OCI-LY7 (cell line): ENCODE measurements at regions not wholly inside any gene's neighbourhood (a gene's known extent, or its start where the extent isn't known, plus 50 kb on each side); places are given as distances from the start of the nearest gene placed in this dataset.

ENCODE experiments used
- BruUV-seq: library from RNA; stranded (reverse); fragments of 400-500 nt; replicated peaks from 2 replicates; lab custom pipeline; 2021; lab: Mats Ljungman, UMichigan
- CTCF ChIA-PET: fragments of 300-600 bp; sonication (Branson Sonifier 250); formaldehyde crosslinking; loops from one replicate; lab custom pipeline; 2022; ENCODE audit warnings: antibody characterized with exemption; ENCODE audit not compliant: unreplicated experiment; lab: Charles Lee
- POLR2A ChIA-PET: fragments of 300-600 bp; sonication (Branson Sonifier 250); formaldehyde crosslinking; loops from one replicate; lab custom pipeline; 2022; ENCODE audit warnings: antibody characterized with exemption; lab: Charles Lee
- DNase-seq: peaks from one replicate; pipeline ENCODE4 v3.0.0-alpha.2; 2015; ENCODE audit warnings: low spot score
- H2AFZ ChIP-seq: fragments of 200-600 bp; sonication (generic), shearing (Covaris generic); 2 replicates; pipeline ENCODE4 v1.6.1; 2014; ENCODE audit warnings: mild to moderate bottlenecking, antibody characterized with exemption, low read length, moderate library complexity
- H3K27ac ChIP-seq: fragments of 200-600 bp; sonication (generic); 2 replicates; pipeline ENCODE4 v1.5.1; 2014; ENCODE audit warnings: mixed run types, low read depth, mild to moderate bottlenecking, moderate library complexity, low read length, inconsistent platforms; ENCODE audit not compliant: poor library complexity, severe bottlenecking
- H3K36me3 ChIP-seq: fragments of 200-600 bp; sonication (generic); 2 replicates; pipeline ENCODE4 v1.6.1; 2014; ENCODE audit warnings: mild to moderate bottlenecking, antibody characterized with exemption, low read length, moderate library complexity, mixed read lengths; ENCODE audit not compliant: insufficient read depth
- H3K4me1 ChIP-seq: fragments of 200-600 bp; sonication (generic); 2 replicates; pipeline ENCODE4 v1.5.1; 2014; ENCODE audit warnings: mild to moderate bottlenecking, low read length; ENCODE audit not compliant: insufficient read depth, poor library complexity, severe bottlenecking
- H3K4me2 ChIP-seq: fragments of 200-600 bp; sonication (generic); 2 replicates; pipeline ENCODE4 v1.6.1; 2014; ENCODE audit warnings: mild to moderate bottlenecking, low read length
- H3K4me3 ChIP-seq: fragments of 200-600 bp; sonication (generic); 2 replicates; pipeline ENCODE4 v1.5.1; 2014; ENCODE audit warnings: mild to moderate bottlenecking, low read depth, low read length; ENCODE audit not compliant: poor library complexity, severe bottlenecking
- H3K79me2 ChIP-seq: fragments of 200-600 bp; sonication (generic); 2 replicates; pipeline ENCODE4 v1.6.1; 2016; ENCODE audit warnings: low read depth, mild to moderate bottlenecking, low read length, moderate library complexity, mixed read lengths; ENCODE audit not compliant: insufficient read depth
- H3K9me2 ChIP-seq: fragments of 200-600 bp; sonication (generic); 2 replicates; pipeline ENCODE4 v1.6.1; 2016; ENCODE audit warnings: mild to moderate bottlenecking, low read length, mixed read lengths; ENCODE audit not compliant: insufficient read depth
- H3K9me3 ChIP-seq: fragments of 200-600 bp; sonication (generic); 2 replicates; pipeline ENCODE4 v1.6.1; 2014; ENCODE audit warnings: mild to moderate bottlenecking, mixed run types, low read length, mixed read lengths
- H4K20me1 ChIP-seq: fragments of 200-600 bp; sonication (generic); 2 replicates; pipeline ENCODE4 v1.6.1; 2014; ENCODE audit warnings: mild to moderate bottlenecking, antibody characterized with exemption, low read length, moderate library complexity, mixed read lengths; ENCODE audit not compliant: insufficient read depth
- EZH2phosphoT487 ChIP-seq: fragments of 200-600 bp; sonication (generic); IDR thresholded peaks from 2 replicates; pipeline ENCODE4 v1.6.1; 2018; ENCODE audit warnings: low read depth, borderline replicate concordance, mild to moderate bottlenecking, mixed run types, antibody characterized with exemption, low read length, moderate library complexity, mixed read lengths
- intact Hi-C: fragments of 100-400 bp; cut with micrococcal nuclease; formaldehyde crosslinking; loops from one replicate; pipeline ENCODE4 v1.10.0; 2022; ENCODE audit not compliant: unreplicated experiment
- TF ChIP-seq, protein P1 (sequence below): fragments of 200-600 bp; sonication (generic); conservative IDR thresholded peaks from 2 replicates; pipeline ENCODE4 v1.5.1; 2014; ENCODE audit warnings: mild to moderate bottlenecking, antibody characterized with exemption, low read length, moderate library complexity, mixed read lengths

DNA sequence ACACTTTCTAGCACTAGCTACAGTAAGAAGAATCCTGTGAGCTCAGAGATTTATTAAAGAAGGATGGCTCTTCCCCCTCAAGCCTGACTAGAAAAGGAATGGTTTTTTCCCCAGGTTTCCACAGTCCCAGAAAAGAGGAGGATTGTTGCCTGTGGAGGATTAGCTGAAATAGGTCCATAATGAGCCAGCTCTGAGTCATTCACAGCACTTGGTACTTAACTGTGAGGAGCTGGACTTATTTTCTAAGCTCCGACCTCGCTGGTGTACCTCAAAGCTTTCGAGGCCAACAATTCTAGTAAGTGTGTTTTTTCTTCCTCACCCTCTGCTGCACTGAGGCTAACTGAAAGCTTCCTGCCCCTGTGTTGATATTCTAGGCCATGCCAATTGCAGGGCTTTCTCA lies 222.5 kb upstream of the IL12B start:
- intact Hi-C loops: no loop called here
- H3K4me1 ChIP-seq: no peaks in the 10 kb centered on the region
- H3K79me2 ChIP-seq: no peaks in the 10 kb centered on the region
- CTCF ChIA-PET: no interaction called here
- no peak overlapping the region for H3K27ac ChIP-seq
- no peaks in the 10 kb centered on the region for H3K9me3 ChIP-seq
- no peaks in the 10 kb centered on the region for H3K36me3 ChIP-seq
- POLR2A ChIA-PET: interaction anchor here (0.5 to 0.6 kb wide), 2 partner anchors 282 to 458 kb away, joined by 3 read pairs; no protein-coding TSS in a partner anchor
- DNase-seq: no peak
- H3K4me2 ChIP-seq: no peak overlapping the region
- BruUV-seq: no TSS peak
- TF ChIP-seq, protein P1, sequence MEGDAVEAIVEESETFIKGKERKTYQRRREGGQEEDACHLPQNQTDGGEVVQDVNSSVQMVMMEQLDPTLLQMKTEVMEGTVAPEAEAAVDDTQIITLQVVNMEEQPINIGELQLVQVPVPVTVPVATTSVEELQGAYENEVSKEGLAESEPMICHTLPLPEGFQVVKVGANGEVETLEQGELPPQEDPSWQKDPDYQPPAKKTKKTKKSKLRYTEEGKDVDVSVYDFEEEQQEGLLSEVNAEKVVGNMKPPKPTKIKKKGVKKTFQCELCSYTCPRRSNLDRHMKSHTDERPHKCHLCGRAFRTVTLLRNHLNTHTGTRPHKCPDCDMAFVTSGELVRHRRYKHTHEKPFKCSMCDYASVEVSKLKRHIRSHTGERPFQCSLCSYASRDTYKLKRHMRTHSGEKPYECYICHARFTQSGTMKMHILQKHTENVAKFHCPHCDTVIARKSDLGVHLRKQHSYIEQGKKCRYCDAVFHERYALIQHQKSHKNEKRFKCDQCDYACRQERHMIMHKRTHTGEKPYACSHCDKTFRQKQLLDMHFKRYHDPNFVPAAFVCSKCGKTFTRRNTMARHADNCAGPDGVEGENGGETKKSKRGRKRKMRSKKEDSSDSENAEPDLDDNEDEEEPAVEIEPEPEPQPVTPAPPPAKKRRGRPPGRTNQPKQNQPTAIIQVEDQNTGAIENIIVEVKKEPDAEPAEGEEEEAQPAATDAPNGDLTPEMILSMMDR: no peak
- no peak for TF ChIP-seq EZH2phosphoT487
- H4K20me1 ChIP-seq: no peaks in the 10 kb centered on the region
- no peaks in the 10 kb centered on the region for H3K9me2 ChIP-seq
- no peak overlapping the region for H2AFZ ChIP-seq
- no peak overlapping the region for H3K4me3 ChIP-seq

DNA sequence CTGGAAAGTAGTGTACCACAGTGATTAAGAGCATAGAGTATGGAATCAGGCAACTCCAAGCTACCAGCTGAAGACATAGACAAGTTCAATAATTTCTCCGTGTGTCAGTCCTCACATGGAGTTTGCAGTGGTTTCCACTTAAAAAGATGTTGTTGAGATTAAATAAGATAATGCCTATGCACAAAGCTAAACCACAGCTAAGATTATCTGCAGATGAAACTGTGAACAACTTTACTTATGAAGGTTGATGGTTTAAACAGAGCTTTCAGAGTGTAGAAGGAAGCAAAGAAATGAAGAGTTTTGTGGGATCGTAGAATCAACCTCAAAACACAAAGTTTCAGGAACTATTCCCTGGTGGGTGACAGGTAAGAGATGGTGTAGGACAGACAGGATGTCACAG lies 223.5 kb upstream of the IL12B start:
- TF ChIP-seq, protein P1: no peak
- no peak for TF ChIP-seq EZH2phosphoT487
- H3K4me3 ChIP-seq: no peak overlapping the region
- DNase-seq: no peak
- no peak overlapping the region for H2AFZ ChIP-seq
- no peaks in the 10 kb centered on the region for H3K36me3 ChIP-seq
- no peak overlapping the region for H3K27ac ChIP-seq
- H3K9me3 ChIP-seq: no peaks in the 10 kb centered on the region
- no peaks in the 10 kb centered on the region for H4K20me1 ChIP-seq
- BruUV-seq: no TSS peak
- ChIA-PET POLR2A (no interaction called here), CTCF (no interaction called here)
- H3K4me1 ChIP-seq: no peaks in the 10 kb centered on the region
- no peak overlapping the region for H3K4me2 ChIP-seq
- H3K9me2 ChIP-seq: no peaks in the 10 kb centered on the region
- intact Hi-C loops: no loop called here
- no peaks in the 10 kb centered on the region for H3K79me2 ChIP-seq

DNA sequence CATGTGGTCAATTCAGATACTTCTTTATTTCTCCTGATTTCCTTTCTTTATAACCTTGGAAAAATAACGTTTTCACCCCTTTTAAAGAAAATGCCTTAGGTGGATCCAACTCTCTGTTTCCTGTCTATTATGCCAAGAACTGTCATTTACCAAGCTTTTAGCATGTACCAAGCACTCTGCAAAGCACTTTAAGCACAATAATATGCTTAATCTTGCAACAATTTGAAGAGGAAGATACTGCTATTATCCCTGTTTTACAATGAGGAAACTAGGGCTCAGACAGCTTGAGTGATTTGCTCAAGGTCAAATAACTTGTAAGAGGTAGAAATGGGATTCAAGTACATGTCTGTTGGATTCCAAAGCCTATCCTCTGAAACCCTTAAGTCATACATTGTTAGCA lies 224.8 kb upstream of the IL12B start:
- no peak overlapping the region for H3K4me3 ChIP-seq
- H3K4me2 ChIP-seq: no peak overlapping the region
- CTCF ChIA-PET: no interaction called here
- no peak overlapping the region for H2AFZ ChIP-seq
- H3K9me2 ChIP-seq: no peaks in the 10 kb centered on the region
- H3K79me2 ChIP-seq: no peaks in the 10 kb centered on the region
- no peaks in the 10 kb centered on the region for H3K36me3 ChIP-seq
- no peaks in the 10 kb centered on the region for H3K4me1 ChIP-seq
- DNase-seq: no peak
- H4K20me1 ChIP-seq: no peaks in the 10 kb centered on the region
- BruUV-seq: no TSS peak
- no peak overlapping the region for H3K27ac ChIP-seq
- intact Hi-C loops: no loop called here
- POLR2A ChIA-PET: no interaction called here
- TF ChIP-seq EZH2phosphoT487: no peak
- TF ChIP-seq, protein P1: no peak
- H3K9me3 ChIP-seq: no peaks in the 10 kb centered on the region
